HepG2 (cell line): ENCODE measurements at regions not wholly inside any gene's neighbourhood (a gene's known extent, or its start where the extent isn't known, plus 50 kb on each side); places are given as distances from the start of the nearest gene placed in this dataset.

Experiments used
- ATAC-seq: fragments of 200-7000 bp; cut with Tn5 transposase; 3 replicates; pipeline ENCODE4 v1.9.1; 2020; ENCODE audit warnings: mild to moderate bottlenecking, moderate library complexity
- BruUV-seq: library from RNA; stranded (reverse); fragments of 400-500 nt; replicated peaks from 2 replicates; lab custom pipeline; 2021; lab: Mats Ljungman, UMichigan
- CTCF ChIA-PET: fragments of 300-600 bp; formaldehyde crosslinking; extraction: SDS; loops from one replicate; lab custom pipeline; 2021; ENCODE audit warnings: low total read pairs, inconsistent platforms, low intra/inter-chr PET ratio; lab: Yijun Ruan, JAX
- POLR2A ChIA-PET: fragments of 350-600 bp; sonication (Branson Sonifier 250); formaldehyde crosslinking; loops from one replicate; lab custom pipeline; 2020; ENCODE audit warnings: antibody characterized with exemption, inconsistent platforms; lab: Yijun Ruan, JAX
- DNase-seq: peaks from one replicate; pipeline ENCODE4 v3.0.0-alpha.2; 2015; ENCODE audit warnings: low spot score
- FAIRE-seq: peaks from 3 replicates; lab custom pipeline; 2011; peaks lifted over from hg19 to GRCh38; lab: Jason Lieb, UNC
- H2AFZ ChIP-seq: one replicate; pipeline ENCODE4 v1.6.1; 2011; ENCODE audit warnings: low read length, inconsistent platforms
- H3K27ac ChIP-seq: fragments of 300-600 bp; 3 replicates; pipeline ENCODE4 v1.8.0; 2011; ENCODE audit warnings: mixed run types, mild to moderate bottlenecking, mixed read lengths, low read length, inconsistent platforms; ENCODE audit not compliant: insufficient read depth; ENCODE audit errors: extremely low read length
- H3K27me3 ChIP-seq, 2 experiments: fragments of 200-600 bp in 1 of 2; 2 replicates in 1 of 2; 3 replicates in 1 of 2; pipeline versions ENCODE4 v1.6.0 to v1.8.0; 2011; ENCODE audit warnings: low read length in 2 of 2, mild to moderate bottlenecking in 2 of 2, moderate library complexity in 2 of 2, inconsistent platforms in 1 of 2; ENCODE audit not compliant: insufficient read depth in 2 of 2, control insufficient read depth in 1 of 2
- H3K36me3 ChIP-seq, 2 experiments: fragments of 200-600 bp in 1 of 2; replicated peaks in 1 of 2; 2 replicates in 1 of 2; 3 replicates in 1 of 2; pipeline versions ENCODE4 v1.5.1 to v1.8.0; 2011; ENCODE audit warnings: low read length in 2 of 2, inconsistent platforms in 1 of 2; ENCODE audit not compliant: insufficient read depth in 2 of 2, control insufficient read depth in 1 of 2
- H3K4me1 ChIP-seq: 2 replicates; pipeline ENCODE4 v1.5.1; 2012; ENCODE audit warnings: low read length, inconsistent platforms; ENCODE audit not compliant: insufficient read depth
- H3K4me2 ChIP-seq: 2 replicates; pipeline ENCODE4 v1.6.0; 2011; ENCODE audit warnings: low read depth, low read length, inconsistent platforms
- H3K4me3 ChIP-seq, 3 experiments: fragments of 200-600 bp in 1 of 3; sonication (generic), shearing (Covaris generic) in 1 of 3; replicated peaks in 1 of 3; 2 replicates each; pipeline ENCODE4 v1.5.1; 2011 to 2016; ENCODE audit warnings: low read length in 3 of 3, inconsistent platforms in 2 of 3, low read depth in 2 of 3, mild to moderate bottlenecking in 2 of 3, control low read depth in 1 of 3, mixed read lengths in 1 of 3; ENCODE audit not compliant: insufficient read depth in 1 of 3
- H3K79me2 ChIP-seq: one replicate; pipeline ENCODE4 v1.6.1; 2011; ENCODE audit warnings: low read length, inconsistent platforms; ENCODE audit not compliant: insufficient read depth
- H3K9ac ChIP-seq: 2 replicates; pipeline ENCODE4 v1.6.0; 2011; ENCODE audit warnings: mild to moderate bottlenecking, low read depth, low read length, inconsistent platforms; ENCODE audit not compliant: insufficient read depth
- H3K9me3 ChIP-seq: 2 replicates; pipeline ENCODE4 v1.5.1; 2012; ENCODE audit warnings: mild to moderate bottlenecking, low read length
- H4K20me1 ChIP-seq: 2 replicates; pipeline ENCODE4 v1.6.0; 2011; ENCODE audit warnings: inconsistent platforms, mild to moderate bottlenecking, low read length, moderate library complexity; ENCODE audit not compliant: insufficient read depth
- CENPT ChIP-seq: sonication (generic); formaldehyde crosslinking; IDR thresholded peaks from 2 replicates; pipeline ENCODE4 v1.8.0; 2022; ENCODE audit warnings: low read depth, mild to moderate bottlenecking, moderate library complexity, missing genetic modification reagents
- EHMT2 ChIP-seq: fragments of 200-600 bp; sonication (generic); IDR thresholded peaks from 2 replicates; pipeline ENCODE4 v1.7.0; 2017; ENCODE audit warnings: antibody characterized with exemption, low read depth, low read length, borderline replicate concordance
- HNRNPK ChIP-seq: fragments of 200-400 bp; formaldehyde crosslinking; IDR thresholded peaks from 2 replicates; pipeline ENCODE4 v1.6.1; 2018; ENCODE audit warnings: low read length, low read depth, moderate library complexity, mild to moderate bottlenecking; ENCODE audit not compliant: poor library complexity, severe bottlenecking
- KAT7 ChIP-seq: IDR thresholded peaks from 2 replicates; pipeline ENCODE4 v1.6.1; 2018; ENCODE audit warnings: borderline replicate concordance, missing compliant biosample characterization
- MED8 ChIP-seq: sonication (generic); formaldehyde crosslinking; IDR thresholded peaks from 2 replicates; pipeline ENCODE4 v1.8.1; 2023; ENCODE audit warnings: mild to moderate bottlenecking, missing genetic modification reagents; ENCODE audit not compliant: insufficient replicate concordance
- MTF2 ChIP-seq: sonication (generic); formaldehyde crosslinking; IDR thresholded peaks from 2 replicates; pipeline ENCODE4 v1.5.0; 2020; ENCODE audit warnings: missing genetic modification reagents, borderline replicate concordance
- NR1H2 ChIP-seq: sonication (generic); formaldehyde crosslinking; IDR thresholded peaks from 2 replicates; pipeline ENCODE4 v1.8.1; 2022; ENCODE audit warnings: low read depth, missing genetic modification reagents, borderline replicate concordance
- SP5 ChIP-seq: IDR thresholded peaks from 2 replicates; pipeline ENCODE4 v1.6.1; 2016; ENCODE audit warnings: low read depth, borderline replicate concordance
- TAF1 ChIP-seq: sonication (generic); formaldehyde crosslinking; IDR thresholded peaks from 2 replicates; pipeline ENCODE4 v1.4.0; 2020; ENCODE audit warnings: missing genetic modification reagents
- TBX2 ChIP-seq: sonication (generic); formaldehyde crosslinking; IDR thresholded peaks from 2 replicates; pipeline ENCODE4 v1.5.0; 2020; ENCODE audit warnings: missing genetic modification reagents, mild to moderate bottlenecking, borderline replicate concordance
- TFE3 ChIP-seq: IDR thresholded peaks from 2 replicates; pipeline ENCODE4 v1.6.1; 2016
- ZNF136 ChIP-seq: sonication (generic); formaldehyde crosslinking; IDR thresholded peaks from 2 replicates; pipeline ENCODE4 v1.8.1; 2022; ENCODE audit warnings: low read depth, mild to moderate bottlenecking, moderate library complexity, missing genetic modification reagents
- ZNF225 ChIP-seq: sonication (generic); formaldehyde crosslinking; IDR thresholded peaks from 2 replicates; pipeline ENCODE4 v1.4.0; 2020; ENCODE audit warnings: mild to moderate bottlenecking, missing genetic modification reagents
- ZNF451 ChIP-seq: sonication (generic); formaldehyde crosslinking; IDR thresholded peaks from 2 replicates; pipeline ENCODE4 v1.5.0; 2020; ENCODE audit warnings: mild to moderate bottlenecking, missing genetic modification reagents
- ZNF547 ChIP-seq: sonication (generic); formaldehyde crosslinking; IDR thresholded peaks from 2 replicates; pipeline ENCODE4 v1.5.1; 2020; ENCODE audit warnings: mild to moderate bottlenecking, missing genetic modification reagents
- ZNF572 ChIP-seq: sonication (generic); formaldehyde crosslinking; IDR thresholded peaks from 2 replicates; pipeline ENCODE4 v1.5.1; 2020; ENCODE audit warnings: mild to moderate bottlenecking, missing genetic modification reagents
- ZNF770 ChIP-seq: sonication (generic); formaldehyde crosslinking; IDR thresholded peaks from 2 replicates; pipeline ENCODE4 v1.5.0; 2020; ENCODE audit warnings: mild to moderate bottlenecking, missing genetic modification reagents
- WGBS: methylation state at CpG from one replicate; pipeline ENCODE4 v1.1.6; 2017; ENCODE audit warnings: low lambda C conversion rate; 5-methylcytosine and 5-hydroxymethylcytosine counted together
- in situ Hi-C: cut with HindIII; loops from 2 replicates; pipeline ENCODE4 v1.10.0; 2017; ENCODE audit warnings: low pct_unique_long_range_greater_than_20kb; ENCODE audit not compliant: extremely low pct_ligation_motif_present
- intact Hi-C: fragments of 100-400 bp; cut with micrococcal nuclease; formaldehyde crosslinking; loops from one replicate; pipeline ENCODE4 v1.10.0; 2022; ENCODE audit not compliant: unreplicated experiment
- TF ChIP-seq, protein P1 (sequence below): sonication (generic); formaldehyde crosslinking; conservative IDR thresholded peaks from 2 replicates; pipeline ENCODE4 v1.4.0; 2020; ENCODE audit warnings: mild to moderate bottlenecking, missing genetic modification reagents, moderate library complexity

DNA sequence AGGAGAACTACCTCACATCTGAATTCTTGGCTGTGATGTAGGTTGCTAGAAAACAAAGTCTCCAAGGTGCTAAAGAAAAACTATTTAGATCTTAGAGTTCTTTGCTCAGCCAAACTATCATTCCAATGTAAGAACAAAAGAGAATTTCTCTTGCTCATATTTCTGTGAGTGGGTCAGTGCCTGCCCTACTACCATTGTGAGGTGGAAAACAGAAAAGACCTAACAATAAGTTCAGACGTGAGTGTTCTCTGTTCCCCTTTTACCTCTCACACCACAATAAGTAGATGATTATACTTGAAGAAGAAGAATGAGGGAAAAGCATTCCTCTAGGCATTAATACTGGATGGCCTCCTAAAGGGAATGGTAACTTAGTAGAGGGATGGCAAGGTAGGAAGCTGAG lies 187.4 kb upstream of the KITLG start (continued):
- TF ChIP-seq CENPT: no peak
- no peak for TF ChIP-seq ZNF770
- no peak for TF ChIP-seq TBX2 (CRISPR knock-in tag)
- no peak for TF ChIP-seq ZNF451 (CRISPR knock-in tag)
- no peak for TF ChIP-seq MED8 (CRISPR knock-in tag)
- no peak for TF ChIP-seq ZNF136
- TF ChIP-seq KAT7 (CRISPR knock-in tag): no peak
- no peak for TF ChIP-seq TAF1
- TF ChIP-seq ZNF547 (CRISPR knock-in tag): no peak
- TF ChIP-seq ZNF225 (CRISPR knock-in tag): no peak
- no peak for TF ChIP-seq MTF2

DNA sequence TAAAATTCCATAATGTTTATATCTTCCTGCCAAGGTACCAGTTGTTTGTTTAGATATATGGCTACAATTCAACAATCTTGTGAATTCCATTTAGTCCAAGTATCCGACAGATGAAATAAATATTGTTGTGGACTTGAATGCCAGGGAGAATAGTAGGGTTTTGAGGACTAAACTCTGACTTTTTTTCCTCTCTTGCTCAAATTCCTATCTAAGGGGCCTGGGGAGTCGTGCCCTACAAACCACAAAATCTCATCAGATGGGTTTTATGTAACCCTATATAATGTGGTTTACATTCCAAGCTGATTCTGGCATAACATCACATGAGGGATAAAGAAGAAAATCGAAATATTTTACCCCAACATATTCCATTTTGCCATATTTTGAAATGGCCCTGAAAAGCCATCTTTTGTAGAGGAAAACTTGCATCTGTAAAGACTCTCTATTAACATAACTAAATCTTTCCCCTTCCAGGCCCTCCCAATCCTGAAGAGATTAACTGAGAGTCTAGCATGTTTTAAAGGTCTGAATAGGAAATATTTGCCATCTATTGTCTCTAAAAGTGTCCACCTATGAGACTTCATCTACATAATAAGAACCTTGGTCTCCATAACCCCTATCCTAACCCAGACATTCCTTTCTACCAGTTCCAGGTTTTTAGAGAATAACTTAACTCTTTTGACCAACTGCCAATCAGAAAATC lies 184.7 kb upstream of the KITLG start:
- Histone ChIP-seq H3K4me3 (no peak overlapping the region), H3K27ac (no peak overlapping the region), H3K4me1 (no peaks in the 10 kb centered on the region), H4K20me1 (no peaks in the 10 kb centered on the region), H3K27me3 (no peaks in the 10 kb centered on the region), H3K9ac (no peak overlapping the region), H3K4me2 (no peak overlapping the region), H3K79me2 (no peaks in the 10 kb centered on the region), H3K36me3 (no peaks in the 10 kb centered on the region), H3K9me3 (no peaks in the 10 kb centered on the region), H2AFZ (no peak overlapping the region)
- ATAC-seq (no peak), FAIRE-seq (no peak), DNase-seq (no peak)
- in situ Hi-C loops (no loop called here), intact Hi-C loops (no loop called here)
- POLR2A ChIA-PET: no interaction called here
- CTCF ChIA-PET: no interaction called here
- WGBS: 3% methylated on average over 3 of the region's 3 CpGs
- BruUV-seq: no TSS peak
- TF ChIP-seq TFE3 (CRISPR knock-in tag) (no peak), NR1H2 (CRISPR knock-in tag) (no peak), ZNF572 (CRISPR knock-in tag) (no peak), HNRNPK (no peak), CENPT (no peak), EHMT2 (no peak), SP5 (CRISPR knock-in tag) (no peak)
- TF ChIP-seq, protein P1, sequence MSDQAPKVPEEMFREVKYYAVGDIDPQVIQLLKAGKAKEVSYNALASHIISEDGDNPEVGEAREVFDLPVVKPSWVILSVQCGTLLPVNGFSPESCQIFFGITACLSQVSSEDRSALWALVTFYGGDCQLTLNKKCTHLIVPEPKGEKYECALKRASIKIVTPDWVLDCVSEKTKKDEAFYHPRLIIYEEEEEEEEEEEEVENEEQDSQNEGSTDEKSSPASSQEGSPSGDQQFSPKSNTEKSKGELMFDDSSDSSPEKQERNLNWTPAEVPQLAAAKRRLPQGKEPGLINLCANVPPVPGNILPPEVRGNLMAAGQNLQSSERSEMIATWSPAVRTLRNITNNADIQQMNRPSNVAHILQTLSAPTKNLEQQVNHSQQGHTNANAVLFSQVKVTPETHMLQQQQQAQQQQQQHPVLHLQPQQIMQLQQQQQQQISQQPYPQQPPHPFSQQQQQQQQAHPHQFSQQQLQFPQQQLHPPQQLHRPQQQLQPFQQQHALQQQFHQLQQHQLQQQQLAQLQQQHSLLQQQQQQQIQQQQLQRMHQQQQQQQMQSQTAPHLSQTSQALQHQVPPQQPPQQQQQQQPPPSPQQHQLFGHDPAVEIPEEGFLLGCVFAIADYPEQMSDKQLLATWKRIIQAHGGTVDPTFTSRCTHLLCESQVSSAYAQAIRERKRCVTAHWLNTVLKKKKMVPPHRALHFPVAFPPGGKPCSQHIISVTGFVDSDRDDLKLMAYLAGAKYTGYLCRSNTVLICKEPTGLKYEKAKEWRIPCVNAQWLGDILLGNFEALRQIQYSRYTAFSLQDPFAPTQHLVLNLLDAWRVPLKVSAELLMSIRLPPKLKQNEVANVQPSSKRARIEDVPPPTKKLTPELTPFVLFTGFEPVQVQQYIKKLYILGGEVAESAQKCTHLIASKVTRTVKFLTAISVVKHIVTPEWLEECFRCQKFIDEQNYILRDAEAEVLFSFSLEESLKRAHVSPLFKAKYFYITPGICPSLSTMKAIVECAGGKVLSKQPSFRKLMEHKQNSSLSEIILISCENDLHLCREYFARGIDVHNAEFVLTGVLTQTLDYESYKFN (CRISPR knock-in tag): no peak
